ENCODE measurements at regions not wholly inside any gene's neighbourhood (a gene's known extent, or its start where the extent isn't known, plus 50 kb on each side); places are given as distances from the start of the nearest gene placed in this dataset.
"Not testable (repeated sequence)": the region's sequence is repeated elsewhere in the genome, so short reads cannot be mapped to it uniquely, and the experiment has no call there.

- Mint-ChIP-seq H3K9me3 (peaks cover 12% of the 10 kb centered on the region), H3K4me3 (no peak overlapping the region), H3K36me3 (ENCODE audit: insufficient read depth) (no peaks in the 10 kb centered on the region), H3K27me3 (ENCODE audit: low read depth) (no peaks in the 10 kb centered on the region), H3K4me1 (ENCODE audit: low read depth) (no peaks in the 10 kb centered on the region)
- ATAC-seq (no peak), DNase-seq (no peak)
Observed at GRCh38 chr5:30458681-30459080, 734.8 kb upstream of the CDH6 start.

GRCh38 chr5:30455484-30455883 is 738.0 kb upstream of the CDH6 start:
- DNase-seq; H3K4me1 Mint-ChIP-seq (ENCODE audit: low read depth); H3K36me3 Mint-ChIP-seq (ENCODE audit: insufficient read depth); ATAC-seq; H3K27me3 Mint-ChIP-seq (ENCODE audit: low read depth); H3K4me3 Mint-ChIP-seq: not testable (repeated sequence)
- peaks cover 13% of the 10 kb centered on the region for H3K9me3 Mint-ChIP-seq

- Mint-ChIP-seq H3K36me3 (ENCODE audit: insufficient read depth) (no peaks in the 10 kb centered on the region), H3K4me3 (no peak overlapping the region), H3K27me3 (ENCODE audit: low read depth) (no peaks in the 10 kb centered on the region)
Observed at GRCh38 chr5:30453168-30453567, 740.3 kb upstream of the CDH6 start.

GRCh38 chr5:30450153-30450552 is 743.3 kb upstream of the CDH6 start:
- ATAC-seq (no peak), DNase-seq (no peak)
- Mint-ChIP-seq H3K4me3 (no peak overlapping the region), H3K9me3 (peaks cover 19% of the 10 kb centered on the region), H3K36me3 (ENCODE audit: insufficient read depth) (no peaks in the 10 kb centered on the region), H3K4me1 (ENCODE audit: low read depth) (no peaks in the 10 kb centered on the region), H3K27me3 (ENCODE audit: low read depth) (no peaks in the 10 kb centered on the region)

More at GRCh38 chr5:30453168-30453567, 740.3 kb upstream of the CDH6 start:
- ATAC-seq (no peak), DNase-seq (no peak)
- Mint-ChIP-seq H3K9me3 (peaks cover 16% of the 10 kb centered on the region), H3K4me1 (ENCODE audit: low read depth) (no peaks in the 10 kb centered on the region)

- H3K9me3 Mint-ChIP-seq = peaks cover 18% of the 10 kb centered on the region
- DNase-seq = no peak
- no peaks in the 10 kb centered on the region for H3K4me1 Mint-ChIP-seq (ENCODE audit: low read depth)
- no peaks in the 10 kb centered on the region for H3K36me3 Mint-ChIP-seq (ENCODE audit: insufficient read depth)
- no peak overlapping the region for H3K4me3 Mint-ChIP-seq
- no peaks in the 10 kb centered on the region for H3K27me3 Mint-ChIP-seq (ENCODE audit: low read depth)
- no peak for ATAC-seq
Observed at GRCh38 chr5:30447431-30447830, 746.1 kb upstream of the CDH6 start.

- H3K36me3 Mint-ChIP-seq (ENCODE audit: insufficient read depth) = no peaks in the 10 kb centered on the region
- peaks cover 22% of the 10 kb centered on the region for H3K9me3 Mint-ChIP-seq
- no peaks in the 10 kb centered on the region for H3K27me3 Mint-ChIP-seq (ENCODE audit: low read depth)
- ATAC-seq = no peak
- H3K4me3 Mint-ChIP-seq = no peak overlapping the region
- DNase-seq = no peak
- H3K4me1 Mint-ChIP-seq (ENCODE audit: low read depth) = no peaks in the 10 kb centered on the region
Observed at GRCh38 chr5:30446456-30446855, 747.0 kb upstream of the CDH6 start.

GRCh38 chr5:30438785-30439184 is 754.7 kb upstream of the CDH6 start:
- no peak overlapping the region for H3K4me3 Mint-ChIP-seq
- DNase-seq (no peak), ATAC-seq (no peak)
- no peaks in the 10 kb centered on the region for H3K36me3 Mint-ChIP-seq (ENCODE audit: insufficient read depth)
- no peaks in the 10 kb centered on the region for H3K4me1 Mint-ChIP-seq (ENCODE audit: low read depth)
- H3K9me3 Mint-ChIP-seq = peaks cover 20% of the 10 kb centered on the region
- H3K27me3 Mint-ChIP-seq (ENCODE audit: low read depth) = no peaks in the 10 kb centered on the region

- no peak overlapping the region for H3K4me3 Mint-ChIP-seq
- no peaks in the 10 kb centered on the region for H3K27me3 Mint-ChIP-seq (ENCODE audit: low read depth)
- H3K4me1 Mint-ChIP-seq (ENCODE audit: low read depth) = no peaks in the 10 kb centered on the region
- H3K36me3 Mint-ChIP-seq (ENCODE audit: insufficient read depth) = no peaks in the 10 kb centered on the region
- ATAC-seq (no peak), DNase-seq (no peak)
- peaks cover 15% of the 10 kb centered on the region for H3K9me3 Mint-ChIP-seq
Observed at GRCh38 chr5:30436691-30437090, 756.8 kb upstream of the CDH6 start.

GRCh38 chr5:30428866-30429407 is 764.5 kb upstream of the CDH6 start:
- not testable (repeated sequence) for DNase-seq; H3K27me3 Mint-ChIP-seq (ENCODE audit: low read depth); H3K36me3 Mint-ChIP-seq (ENCODE audit: insufficient read depth); H3K9me3 Mint-ChIP-seq; ATAC-seq; H3K4me3 Mint-ChIP-seq; H3K4me1 Mint-ChIP-seq (ENCODE audit: low read depth)

- no peak for ATAC-seq
- no peaks in the 10 kb centered on the region for H3K36me3 Mint-ChIP-seq (ENCODE audit: insufficient read depth)
- H3K9me3 Mint-ChIP-seq = peaks cover 11% of the 10 kb centered on the region
- no peak overlapping the region for H3K4me3 Mint-ChIP-seq
- H3K4me1 Mint-ChIP-seq (ENCODE audit: low read depth) = no peaks in the 10 kb centered on the region
- no peak for DNase-seq
- H3K27me3 Mint-ChIP-seq (ENCODE audit: low read depth) = no peaks in the 10 kb centered on the region
Observed at GRCh38 chr5:30414078-30414477, 779.4 kb upstream of the CDH6 start.

- DNase-seq = no peak
- Mint-ChIP-seq H3K36me3 (ENCODE audit: insufficient read depth) (no peaks in the 10 kb centered on the region), H3K9me3 (peaks cover 15% of the 10 kb centered on the region), H3K27me3 (ENCODE audit: low read depth) (no peaks in the 10 kb centered on the region), H3K4me1 (ENCODE audit: low read depth) (no peaks in the 10 kb centered on the region), H3K4me3 (no peak overlapping the region)
- no peak for ATAC-seq
Observed at GRCh38 chr5:30413540-30413939, 779.9 kb upstream of the CDH6 start.

- H3K4me1 Mint-ChIP-seq (ENCODE audit: low read depth) = no peaks in the 10 kb centered on the region
- no peak overlapping the region for H3K4me3 Mint-ChIP-seq
- no peaks in the 10 kb centered on the region for H3K36me3 Mint-ChIP-seq (ENCODE audit: insufficient read depth)
- H3K9me3 Mint-ChIP-seq = peaks cover 21% of the 10 kb centered on the region
- H3K27me3 Mint-ChIP-seq (ENCODE audit: low read depth) = no peaks in the 10 kb centered on the region
- ATAC-seq = no peak
- DNase-seq = no peak
Observed at GRCh38 chr5:30405821-30406220, 787.7 kb upstream of the CDH6 start.

GRCh38 chr5:30401479-30402058 is 791.9 kb upstream of the CDH6 start:
- H3K36me3 Mint-ChIP-seq (ENCODE audit: insufficient read depth) = no peaks in the 10 kb centered on the region
- H3K9me3 Mint-ChIP-seq = peaks cover 13% of the 10 kb centered on the region

GRCh38 chr5:30398423-30398822 is 795.1 kb upstream of the CDH6 start:
- Mint-ChIP-seq H3K4me1 (ENCODE audit: low read depth) (no peaks in the 10 kb centered on the region), H3K36me3 (ENCODE audit: insufficient read depth) (no peaks in the 10 kb centered on the region), H3K4me3 (no peak overlapping the region), H3K9me3 (peaks cover 12% of the 10 kb centered on the region), H3K27me3 (ENCODE audit: low read depth) (no peaks in the 10 kb centered on the region)
- DNase-seq (no peak), ATAC-seq (no peak)

More at GRCh38 chr5:30401479-30402058, 791.9 kb upstream of the CDH6 start:
- no peak for ATAC-seq
- DNase-seq = no peak
- Mint-ChIP-seq H3K4me1 (ENCODE audit: low read depth) (no peaks in the 10 kb centered on the region), H3K4me3 (no peak overlapping the region), H3K27me3 (ENCODE audit: low read depth) (no peaks in the 10 kb centered on the region)

- DNase-seq (no peak), ATAC-seq (no peak)
- peaks cover 29% of the 10 kb centered on the region for H3K9me3 Mint-ChIP-seq
- H3K27me3 Mint-ChIP-seq (ENCODE audit: low read depth) = no peaks in the 10 kb centered on the region
- no peaks in the 10 kb centered on the region for H3K4me1 Mint-ChIP-seq (ENCODE audit: low read depth)
- H3K36me3 Mint-ChIP-seq (ENCODE audit: insufficient read depth) = no peaks in the 10 kb centered on the region
- no peak overlapping the region for H3K4me3 Mint-ChIP-seq
Observed at GRCh38 chr5:30392897-30393296, 800.6 kb upstream of the CDH6 start.

Data from activated T-cell treated with anti-CD3 and anti-CD28 coated beads, Interleukin-2, amount 50 U/mL, for 4 hours (primary cell).